Heart left ventricle (tissue), 13 donors: ENCODE measurements at regions not wholly inside any gene's neighbourhood (a gene's known extent, or its start where the extent isn't known, plus 50 kb on each side); places are given as distances from the start of the nearest gene placed in this dataset.

Source experiments
- POLR2A ChIP-seq, 2 donors: fragments of 450-650 bp; IDR thresholded peaks; one replicate each; pipeline ENCODE4 v1.6.1; 2017; ENCODE audit warnings: antibody characterized with exemption in 2 of 2, mild to moderate bottlenecking in 2 of 2, moderate library complexity in 2 of 2
- TF ChIP-seq, protein P1 (sequence below), 12 donors: fragments of 200-600 bp; sonication (generic) in 4 of 12; IDR thresholded peaks; one replicate each; pipeline versions ENCODE4 v1.5.0 to v1.8.0; 2018 to 2022; ENCODE audit warnings: antibody characterized with exemption in 12 of 12, mild to moderate bottlenecking in 5 of 12
- donor health status: ischemic (EF 13 %, LVEDD 7.1; RV severe dilation, severe dysfunction).
- donor health status: DM: no; HTN: yes; CAD: no.
- donor health status: DM: no; HTN: no; CAD: no.
- donor health status: ischemic (EF 25% LVEDD 6.9; RV normal size, moderate dysfunction).
- donor health status: ischemic (EF 25% LVEDD 5.7; RV mildly dilated, moderate dysfunction).
- donor health status: ischemic (EF 35%, LVEDD 5.7; RV mildly dilated, moderate dysfunction).
- donor health status: nonischemic (EF 11% LVEDD 7.7; RV severe dilation, severe dysfunction).
- donor health status: DM: yes; HTN: yes; CAD: no.
- donor health status: PGD.
- donor health status: ischemic (EF 29% LVEDD 5.4; RV normal size, mild dysfunction).
- donor health status: nonischemic (EF 23%, LVEDD 6.1; RV moderate dilation, normal function).

DNA sequence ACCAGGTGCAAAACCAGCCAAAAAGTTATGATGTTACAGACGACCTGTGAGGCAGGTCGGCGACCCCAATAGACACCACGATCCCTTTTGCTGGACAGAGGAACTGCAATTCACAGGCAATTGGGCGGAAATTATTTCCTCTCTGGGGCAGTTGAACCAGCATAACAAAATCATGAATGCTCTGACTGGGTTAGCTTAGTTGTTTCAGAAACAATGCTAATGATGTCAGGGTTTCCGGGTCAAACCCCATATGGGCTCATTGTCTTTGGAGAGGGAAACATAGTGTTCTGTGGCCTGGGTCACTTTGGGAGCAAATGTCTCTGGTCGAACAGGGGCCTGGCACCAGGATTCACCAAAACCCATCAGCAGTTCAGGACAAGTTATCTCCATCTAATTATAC, 669.1 kb upstream of the NRP1 start:
- TF ChIP-seq, protein P1, sequence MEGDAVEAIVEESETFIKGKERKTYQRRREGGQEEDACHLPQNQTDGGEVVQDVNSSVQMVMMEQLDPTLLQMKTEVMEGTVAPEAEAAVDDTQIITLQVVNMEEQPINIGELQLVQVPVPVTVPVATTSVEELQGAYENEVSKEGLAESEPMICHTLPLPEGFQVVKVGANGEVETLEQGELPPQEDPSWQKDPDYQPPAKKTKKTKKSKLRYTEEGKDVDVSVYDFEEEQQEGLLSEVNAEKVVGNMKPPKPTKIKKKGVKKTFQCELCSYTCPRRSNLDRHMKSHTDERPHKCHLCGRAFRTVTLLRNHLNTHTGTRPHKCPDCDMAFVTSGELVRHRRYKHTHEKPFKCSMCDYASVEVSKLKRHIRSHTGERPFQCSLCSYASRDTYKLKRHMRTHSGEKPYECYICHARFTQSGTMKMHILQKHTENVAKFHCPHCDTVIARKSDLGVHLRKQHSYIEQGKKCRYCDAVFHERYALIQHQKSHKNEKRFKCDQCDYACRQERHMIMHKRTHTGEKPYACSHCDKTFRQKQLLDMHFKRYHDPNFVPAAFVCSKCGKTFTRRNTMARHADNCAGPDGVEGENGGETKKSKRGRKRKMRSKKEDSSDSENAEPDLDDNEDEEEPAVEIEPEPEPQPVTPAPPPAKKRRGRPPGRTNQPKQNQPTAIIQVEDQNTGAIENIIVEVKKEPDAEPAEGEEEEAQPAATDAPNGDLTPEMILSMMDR (IDR thresholded peaks at IDR 0.05) = no peak
- no peak for TF ChIP-seq POLR2A (IDR thresholded peaks at IDR 0.05)
